ENCODE measurements at regions not wholly inside any gene's neighbourhood (a gene's known extent, or its start where the extent isn't known, plus 50 kb on each side); places are given as distances from the start of the nearest gene placed in this dataset.

DNA sequence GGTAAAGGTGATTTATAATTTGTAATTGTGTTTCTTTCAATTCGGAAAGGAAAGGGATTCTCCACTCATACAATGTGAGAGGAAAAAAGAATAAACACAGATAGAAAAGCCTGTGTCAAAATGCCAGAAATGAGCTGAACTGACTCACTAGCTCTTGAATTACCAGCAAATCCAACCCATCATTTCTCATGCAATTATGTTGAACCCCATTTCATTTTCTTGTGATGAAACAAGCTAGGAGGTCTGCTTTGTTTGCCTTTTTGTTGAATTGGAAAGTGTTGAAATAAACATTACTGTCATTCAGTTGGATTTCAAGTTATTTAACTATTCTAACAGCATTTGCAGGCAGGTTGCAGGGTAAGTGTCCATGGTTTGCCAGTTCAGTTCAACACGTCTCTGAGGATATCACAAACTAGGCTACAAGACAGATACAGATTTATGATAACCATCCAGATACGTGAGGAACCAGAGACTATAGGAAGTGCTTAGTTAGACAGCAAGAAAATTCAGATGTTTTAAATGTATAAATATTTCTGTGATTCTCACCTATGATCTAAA is 547.2 kb downstream of the MAT2B start:
- ChIA-PET CTCF (no interaction called here), POLR2A (no interaction called here)
- ATAC-seq: no peak
- H3K9me3 Mint-ChIP-seq: no peaks in the 10 kb centered on the region
- H3K27ac Mint-ChIP-seq: no peak overlapping the region
- no peak overlapping the region for H3K4me3 Mint-ChIP-seq
- DNase-seq (ENCODE audit: low spot score): no peak
- H3K36me3 Mint-ChIP-seq: no peaks in the 10 kb centered on the region
- peaks cover 7% of the 10 kb centered on the region for H3K4me1 Mint-ChIP-seq
- TF ChIP-seq OVOL2 (CRISPR knock-in tag; IDR thresholded peaks at IDR 0.05; ENCODE audit: borderline replicate concordance) (no peak), ZNF219 (CRISPR knock-in tag; IDR thresholded peaks at IDR 0.05; ENCODE audit: borderline replicate concordance) (no peak), E2F1 (CRISPR knock-in tag; IDR thresholded peaks at IDR 0.05) (no peak), FOXK1 (CRISPR knock-in tag; IDR thresholded peaks at IDR 0.05) (no peak), ESRRA (CRISPR knock-in tag; IDR thresholded peaks at IDR 0.05; ENCODE audit: borderline replicate concordance) (no peak)
- TF ChIP-seq, protein P1, sequence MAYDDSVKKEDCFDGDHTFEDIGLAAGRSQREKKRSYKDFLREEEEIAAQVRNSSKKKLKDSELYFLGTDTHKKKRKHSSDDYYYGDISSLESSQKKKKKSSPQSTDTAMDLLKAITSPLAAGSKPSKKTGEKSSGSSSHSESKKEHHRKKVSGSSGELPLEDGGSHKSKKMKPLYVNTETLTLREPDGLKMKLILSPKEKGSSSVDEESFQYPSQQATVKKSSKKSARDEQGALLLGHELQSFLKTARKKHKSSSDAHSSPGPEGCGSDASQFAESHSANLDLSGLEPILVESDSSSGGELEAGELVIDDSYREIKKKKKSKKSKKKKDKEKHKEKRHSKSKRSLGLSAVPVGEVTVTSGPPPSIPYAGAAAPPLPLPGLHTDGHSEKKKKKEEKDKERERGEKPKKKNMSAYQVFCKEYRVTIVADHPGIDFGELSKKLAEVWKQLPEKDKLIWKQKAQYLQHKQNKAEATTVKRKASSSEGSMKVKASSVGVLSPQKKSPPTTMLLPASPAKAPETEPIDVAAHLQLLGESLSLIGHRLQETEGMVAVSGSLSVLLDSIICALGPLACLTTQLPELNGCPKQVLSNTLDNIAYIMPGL (CRISPR knock-in tag; IDR thresholded peaks at IDR 0.05): no peak
- TF ChIP-seq, protein P2, sequence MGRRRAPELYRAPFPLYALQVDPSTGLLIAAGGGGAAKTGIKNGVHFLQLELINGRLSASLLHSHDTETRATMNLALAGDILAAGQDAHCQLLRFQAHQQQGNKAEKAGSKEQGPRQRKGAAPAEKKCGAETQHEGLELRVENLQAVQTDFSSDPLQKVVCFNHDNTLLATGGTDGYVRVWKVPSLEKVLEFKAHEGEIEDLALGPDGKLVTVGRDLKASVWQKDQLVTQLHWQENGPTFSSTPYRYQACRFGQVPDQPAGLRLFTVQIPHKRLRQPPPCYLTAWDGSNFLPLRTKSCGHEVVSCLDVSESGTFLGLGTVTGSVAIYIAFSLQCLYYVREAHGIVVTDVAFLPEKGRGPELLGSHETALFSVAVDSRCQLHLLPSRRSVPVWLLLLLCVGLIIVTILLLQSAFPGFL (CRISPR knock-in tag; IDR thresholded peaks at IDR 0.05; ENCODE audit: borderline replicate concordance): no peak
- TF ChIP-seq, protein P3, sequence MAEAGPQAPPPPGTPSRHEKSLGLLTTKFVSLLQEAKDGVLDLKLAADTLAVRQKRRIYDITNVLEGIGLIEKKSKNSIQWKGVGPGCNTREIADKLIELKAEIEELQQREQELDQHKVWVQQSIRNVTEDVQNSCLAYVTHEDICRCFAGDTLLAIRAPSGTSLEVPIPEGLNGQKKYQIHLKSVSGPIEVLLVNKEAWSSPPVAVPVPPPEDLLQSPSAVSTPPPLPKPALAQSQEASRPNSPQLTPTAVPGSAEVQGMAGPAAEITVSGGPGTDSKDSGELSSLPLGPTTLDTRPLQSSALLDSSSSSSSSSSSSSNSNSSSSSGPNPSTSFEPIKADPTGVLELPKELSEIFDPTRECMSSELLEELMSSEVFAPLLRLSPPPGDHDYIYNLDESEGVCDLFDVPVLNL (CRISPR knock-in tag; IDR thresholded peaks at IDR 0.05; ENCODE audit: borderline replicate concordance, low read depth): no peak
- TF ChIP-seq, protein P4, sequence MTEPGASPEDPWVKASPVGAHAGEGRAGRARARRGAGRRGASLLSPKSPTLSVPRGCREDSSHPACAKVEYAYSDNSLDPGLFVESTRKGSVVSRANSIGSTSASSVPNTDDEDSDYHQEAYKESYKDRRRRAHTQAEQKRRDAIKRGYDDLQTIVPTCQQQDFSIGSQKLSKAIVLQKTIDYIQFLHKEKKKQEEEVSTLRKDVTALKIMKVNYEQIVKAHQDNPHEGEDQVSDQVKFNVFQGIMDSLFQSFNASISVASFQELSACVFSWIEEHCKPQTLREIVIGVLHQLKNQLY (CRISPR knock-in tag; IDR thresholded peaks at IDR 0.05): no peak
- TF ChIP-seq, protein P5, sequence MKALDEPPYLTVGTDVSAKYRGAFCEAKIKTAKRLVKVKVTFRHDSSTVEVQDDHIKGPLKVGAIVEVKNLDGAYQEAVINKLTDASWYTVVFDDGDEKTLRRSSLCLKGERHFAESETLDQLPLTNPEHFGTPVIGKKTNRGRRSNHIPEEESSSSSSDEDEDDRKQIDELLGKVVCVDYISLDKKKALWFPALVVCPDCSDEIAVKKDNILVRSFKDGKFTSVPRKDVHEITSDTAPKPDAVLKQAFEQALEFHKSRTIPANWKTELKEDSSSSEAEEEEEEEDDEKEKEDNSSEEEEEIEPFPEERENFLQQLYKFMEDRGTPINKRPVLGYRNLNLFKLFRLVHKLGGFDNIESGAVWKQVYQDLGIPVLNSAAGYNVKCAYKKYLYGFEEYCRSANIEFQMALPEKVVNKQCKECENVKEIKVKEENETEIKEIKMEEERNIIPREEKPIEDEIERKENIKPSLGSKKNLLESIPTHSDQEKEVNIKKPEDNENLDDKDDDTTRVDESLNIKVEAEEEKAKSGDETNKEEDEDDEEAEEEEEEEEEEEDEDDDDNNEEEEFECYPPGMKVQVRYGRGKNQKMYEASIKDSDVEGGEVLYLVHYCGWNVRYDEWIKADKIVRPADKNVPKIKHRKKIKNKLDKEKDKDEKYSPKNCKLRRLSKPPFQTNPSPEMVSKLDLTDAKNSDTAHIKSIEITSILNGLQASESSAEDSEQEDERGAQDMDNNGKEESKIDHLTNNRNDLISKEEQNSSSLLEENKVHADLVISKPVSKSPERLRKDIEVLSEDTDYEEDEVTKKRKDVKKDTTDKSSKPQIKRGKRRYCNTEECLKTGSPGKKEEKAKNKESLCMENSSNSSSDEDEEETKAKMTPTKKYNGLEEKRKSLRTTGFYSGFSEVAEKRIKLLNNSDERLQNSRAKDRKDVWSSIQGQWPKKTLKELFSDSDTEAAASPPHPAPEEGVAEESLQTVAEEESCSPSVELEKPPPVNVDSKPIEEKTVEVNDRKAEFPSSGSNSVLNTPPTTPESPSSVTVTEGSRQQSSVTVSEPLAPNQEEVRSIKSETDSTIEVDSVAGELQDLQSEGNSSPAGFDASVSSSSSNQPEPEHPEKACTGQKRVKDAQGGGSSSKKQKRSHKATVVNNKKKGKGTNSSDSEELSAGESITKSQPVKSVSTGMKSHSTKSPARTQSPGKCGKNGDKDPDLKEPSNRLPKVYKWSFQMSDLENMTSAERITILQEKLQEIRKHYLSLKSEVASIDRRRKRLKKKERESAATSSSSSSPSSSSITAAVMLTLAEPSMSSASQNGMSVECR (CRISPR knock-in tag; IDR thresholded peaks at IDR 0.05; ENCODE audit: borderline replicate concordance): no peak
- H3K27me3 Mint-ChIP-seq (ENCODE audit: low read depth): no peaks in the 10 kb centered on the region

DNA sequence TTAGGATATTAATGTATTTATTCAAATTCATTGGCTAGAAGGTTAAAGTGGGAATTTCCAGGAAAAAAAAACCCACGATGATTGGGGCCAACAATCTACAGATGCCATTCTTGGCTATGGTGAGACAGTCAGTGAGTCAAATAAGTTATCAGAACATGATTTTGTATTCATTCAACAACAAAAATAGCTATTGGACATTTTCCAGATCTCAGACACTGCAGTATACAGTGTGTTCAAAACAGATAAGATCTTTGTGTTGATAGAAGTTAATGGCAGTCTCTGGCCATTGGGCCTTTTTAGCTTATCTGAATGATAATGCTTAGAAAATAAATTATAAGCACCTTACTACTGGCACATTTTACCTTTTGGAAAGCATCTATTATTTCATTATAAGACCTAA is 547.7 kb downstream of the MAT2B start:
- ChIA-PET CTCF (no interaction called here), POLR2A (no interaction called here)
- H3K36me3 Mint-ChIP-seq: no peaks in the 10 kb centered on the region
- peaks cover 7% of the 10 kb centered on the region for H3K4me1 Mint-ChIP-seq
- TF ChIP-seq JAZF1 (CRISPR knock-in tag; IDR thresholded peaks at IDR 0.05): no peak
- ATAC-seq (no peak), DNase-seq (ENCODE audit: low spot score) (no peak)
- no peak overlapping the region for H3K4me3 Mint-ChIP-seq
- no peaks in the 10 kb centered on the region for H3K9me3 Mint-ChIP-seq
- no peak overlapping the region for H3K27ac Mint-ChIP-seq
- H3K27me3 Mint-ChIP-seq (ENCODE audit: low read depth): no peaks in the 10 kb centered on the region
